HFF-Myc (cell line): ENCODE measurements at regions not wholly inside any gene's neighbourhood (a gene's known extent, or its start where the extent isn't known, plus 50 kb on each side); places are given as distances from the start of the nearest gene placed in this dataset.

ENCODE experiments used
- DNase-seq: peaks from one replicate; pipeline ENCODE4 v3.0.0-alpha.2; 2011; ENCODE audit warnings: low read depth; ENCODE audit errors: extremely low read depth
- H3K4me3 ChIP-seq: replicated peaks from 2 replicates; pipeline ENCODE4 v1.5.1; 2011; ENCODE audit warnings: low read depth, mild to moderate bottlenecking, control low read depth, low read length
- CTCF ChIP-seq: IDR thresholded peaks from 2 replicates; pipeline ENCODE4 v1.5.1; 2012; ENCODE audit warnings: mild to moderate bottlenecking, low read depth, low read length, control low read depth; ENCODE audit errors: missing control alignments

GRCh38 chr17:71974051-71974450 lies 146.8 kb upstream of the SOX9 start:
- H3K4me3 ChIP-seq: no peak overlapping the region
- TF ChIP-seq CTCF: no peak
- no peak for DNase-seq

- TF ChIP-seq CTCF: no peak
- peak overlapping the region; percentile 28 for H3K4me3 ChIP-seq
- no peak for DNase-seq
Observed at GRCh38 chr17:71975331-71975801, 145.5 kb upstream of the SOX9 start.

GRCh38 chr17:71976011-71976649 lies 144.7 kb upstream of the SOX9 start:
- H3K4me3 ChIP-seq: no peak overlapping the region
- DNase-seq: peak; percentile 59
- no peak for TF ChIP-seq CTCF

- no peak overlapping the region for H3K4me3 ChIP-seq
- no peak for DNase-seq
- TF ChIP-seq CTCF: no peak
Observed at GRCh38 chr17:71978435-71978834, 142.4 kb upstream of the SOX9 start.

- no peak for DNase-seq
- H3K4me3 ChIP-seq: no peak overlapping the region
- TF ChIP-seq CTCF: no peak
Observed at GRCh38 chr17:71980171-71980570, 140.6 kb upstream of the SOX9 start.

- no peak for DNase-seq
- no peak for TF ChIP-seq CTCF
- no peak overlapping the region for H3K4me3 ChIP-seq
Observed at GRCh38 chr17:71983828-71984227, 137.0 kb upstream of the SOX9 start.
